DMS53 treated with DMSO at 0.1 percent for 48 hours (cell line): ENCODE measurements at regions not wholly inside any gene's neighbourhood (a gene's known extent, or its start where the extent isn't known, plus 50 kb on each side); places are given as distances from the start of the nearest gene placed in this dataset.

ENCODE experiments used
- DNase-seq: peaks from one replicate; lab custom pipeline; 2025; ENCODE audit not compliant: unreplicated experiment; lab: John Stamatoyannopoulos, UW

GRCh38 chr2:107020392-107020791 is 134.4 kb upstream of the ST6GAL2 start:
- no peak for DNase-seq

DNA sequence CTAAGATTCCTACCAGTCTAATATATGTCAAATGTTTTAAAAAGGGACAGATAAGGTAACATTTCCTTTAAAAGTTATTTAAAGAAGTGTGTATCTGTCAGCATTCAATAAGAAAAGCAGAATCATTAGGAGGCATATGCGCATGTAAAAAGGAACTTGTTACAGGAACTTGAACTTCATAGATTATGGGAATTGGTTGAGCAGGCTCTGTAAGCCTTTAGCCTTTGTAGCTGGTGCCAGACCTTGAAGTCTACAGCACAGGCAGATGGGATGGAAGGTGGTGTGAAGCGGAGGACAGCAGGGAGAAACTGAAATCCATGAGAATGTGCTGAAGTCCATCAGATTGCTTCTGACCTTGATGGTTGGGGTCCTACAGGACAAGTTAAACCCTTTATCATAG is 138.3 kb upstream of the ST6GAL2 start:
- no peak for DNase-seq

DNA sequence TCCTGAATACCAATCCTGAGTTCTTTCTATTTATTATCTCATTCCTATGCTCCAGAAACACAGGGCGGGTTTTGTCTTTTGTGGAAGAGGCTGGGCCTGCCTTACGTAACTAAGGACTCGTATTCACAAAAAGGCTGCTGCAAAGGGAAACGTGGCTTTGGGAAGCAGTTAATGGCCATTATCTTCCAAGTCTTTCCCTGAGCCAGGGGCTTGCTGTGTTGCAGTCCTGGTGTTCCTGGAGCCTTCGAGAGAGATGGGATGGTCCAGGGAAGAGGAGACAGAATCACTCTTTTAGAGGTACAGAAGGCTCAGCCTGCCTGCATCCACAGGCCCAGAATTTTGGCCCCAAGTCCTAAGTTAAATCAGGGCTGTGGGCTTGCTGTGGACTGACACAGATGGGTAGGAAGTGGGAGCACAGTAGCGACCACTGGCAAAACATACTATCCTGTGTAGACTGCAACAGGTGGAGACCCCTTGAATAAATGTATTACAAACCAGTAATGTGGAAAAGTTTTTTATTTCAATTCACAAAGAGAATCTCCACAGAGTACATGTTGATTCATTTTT is 139.4 kb upstream of the ST6GAL2 start:
- DNase-seq = no peak

GRCh38 chr2:107025869-107026380 is 140.0 kb upstream of the ST6GAL2 start:
- no peak for DNase-seq

DNA sequence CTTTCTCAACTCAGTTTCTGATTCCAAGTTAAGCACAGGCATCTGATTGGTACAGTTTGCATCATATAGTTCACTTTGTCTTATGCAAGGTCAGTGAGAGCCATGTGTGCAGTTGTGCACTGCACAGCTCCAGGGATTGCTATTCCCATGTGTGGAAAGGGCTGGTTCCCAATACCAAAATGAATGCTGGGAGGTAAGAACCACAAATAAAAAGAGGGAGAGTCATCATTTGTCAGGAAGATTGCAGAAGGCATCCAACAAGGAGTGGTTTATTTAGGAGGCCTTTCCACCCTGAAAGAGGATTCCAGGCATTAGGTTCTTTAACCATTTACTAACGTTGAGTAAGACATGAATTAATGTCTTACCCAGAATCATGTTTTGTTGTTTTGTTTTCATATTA is 141.2 kb upstream of the ST6GAL2 start:
- DNase-seq = no peak

DNA sequence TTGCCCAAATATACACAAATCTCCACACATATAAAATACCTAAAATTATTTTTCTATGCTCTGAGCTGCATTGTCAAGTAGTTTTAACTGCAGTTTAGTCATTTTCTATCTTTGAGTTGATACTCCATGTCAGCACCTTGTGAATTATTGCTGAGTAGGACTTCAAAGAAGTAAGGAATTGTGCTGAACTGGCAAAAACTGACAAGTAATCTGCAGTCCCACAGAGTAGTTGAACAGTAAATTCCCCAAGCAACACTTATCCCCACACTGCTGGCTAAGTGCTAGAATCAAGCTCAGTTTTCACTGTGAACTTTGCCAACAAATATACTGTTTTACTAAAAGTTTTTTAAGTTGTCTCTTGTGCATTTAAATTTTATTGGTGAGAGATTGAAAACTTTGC is 141.8 kb upstream of the ST6GAL2 start:
- DNase-seq = no peak

GRCh38 chr2:107028661-107029060 is 142.7 kb upstream of the ST6GAL2 start:
- DNase-seq = no peak

DNA sequence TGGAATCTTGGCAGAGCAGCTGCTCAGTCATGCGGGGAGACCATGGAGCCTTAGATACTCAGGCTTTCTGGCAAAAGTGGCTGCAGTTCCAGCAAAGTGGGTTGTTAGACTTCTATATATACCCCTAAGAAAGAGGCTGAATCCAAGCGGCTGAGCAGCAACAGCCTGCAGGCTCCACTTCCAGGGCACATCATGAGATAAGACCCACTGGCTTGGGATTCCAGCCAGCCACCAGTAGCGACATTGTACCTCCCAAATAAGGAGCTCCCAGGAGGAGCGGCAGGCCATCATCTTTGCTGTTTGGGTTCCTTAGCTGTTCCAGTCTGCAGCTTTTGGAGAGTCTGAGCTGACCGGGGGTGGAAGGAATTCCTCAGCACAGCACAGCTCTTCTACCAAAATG is 150.3 kb upstream of the ST6GAL2 start:
- DNase-seq = no peak

DNA sequence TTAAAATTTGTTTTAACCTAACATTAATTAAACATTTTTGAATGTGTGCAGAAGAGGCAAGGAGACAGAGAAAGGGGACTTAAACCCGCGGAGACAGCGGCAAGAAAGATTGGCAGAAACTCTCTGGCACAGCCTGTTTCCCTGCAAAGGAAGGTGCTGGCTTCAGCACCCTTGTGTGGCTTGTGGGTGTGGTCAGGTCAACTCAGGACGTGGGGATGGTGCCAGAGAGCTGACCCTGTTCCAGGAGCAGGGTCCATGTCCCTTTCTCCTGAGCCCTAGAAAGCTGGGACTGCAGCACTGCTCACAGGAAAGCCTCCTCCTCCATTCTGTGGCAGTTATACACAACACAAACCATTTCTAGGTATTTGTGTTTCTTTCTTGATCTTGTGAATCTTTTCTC is 176.2 kb upstream of the ST6GAL2 start:
- peak; percentile 41 for DNase-seq

DNA sequence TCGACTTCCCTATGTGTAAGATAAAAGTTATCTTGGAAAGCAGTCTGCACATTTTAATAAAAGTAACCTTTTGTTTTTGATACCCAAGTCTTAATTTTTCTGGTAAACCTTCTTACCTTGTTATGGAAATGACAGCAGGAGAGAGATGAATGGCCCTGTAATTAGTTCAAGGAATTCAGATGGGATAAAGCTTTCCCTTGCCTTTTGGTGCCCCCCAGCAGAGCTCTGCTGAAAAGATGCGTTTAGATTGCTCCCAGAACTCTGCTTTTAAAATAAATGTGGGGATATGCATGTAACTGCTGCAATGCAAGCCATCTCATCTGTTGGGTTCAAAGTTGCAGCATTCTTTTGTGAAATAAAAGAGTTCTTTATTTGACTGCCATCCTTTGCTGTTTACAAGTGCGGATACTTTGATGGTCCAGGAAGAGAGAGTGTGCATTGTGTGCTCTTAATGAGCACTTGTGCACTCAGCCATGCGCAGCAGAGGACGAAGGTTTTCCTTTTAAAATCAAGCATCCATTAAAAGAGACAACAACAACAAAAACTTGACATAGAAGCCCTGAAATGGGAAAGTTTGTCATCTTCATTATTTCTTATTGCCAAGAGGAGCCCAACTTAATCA is 176.7 kb upstream of the ST6GAL2 start:
- DNase-seq = peak; percentile 84

DNA sequence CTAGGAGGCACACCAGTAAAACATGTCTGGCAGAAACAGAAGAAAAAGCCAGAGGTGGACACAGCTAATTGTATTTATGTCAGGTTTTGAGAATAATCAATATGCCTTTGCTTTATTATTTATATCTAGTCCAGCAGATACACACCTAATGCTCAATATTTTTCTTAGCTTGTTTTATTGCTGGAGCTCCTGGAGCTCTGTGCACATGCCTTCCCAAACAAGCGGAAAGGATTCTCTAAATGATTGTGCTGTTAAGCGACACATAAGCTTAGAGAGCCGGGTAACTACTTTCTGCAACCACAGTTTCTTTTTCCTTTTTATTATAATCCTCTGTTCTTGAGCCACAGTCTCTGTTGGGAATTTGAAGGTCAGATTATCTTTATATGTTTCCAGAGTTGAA is 177.3 kb upstream of the ST6GAL2 start:
- no peak for DNase-seq

- no peak for DNase-seq
Measured at GRCh38 chr2:107064750-107065149, 178.8 kb upstream of the ST6GAL2 start.

- DNase-seq = peak; percentile 76
Measured at GRCh38 chr2:107068069-107068916, 182.3 kb upstream of the ST6GAL2 start.

- no peak for DNase-seq
Measured at GRCh38 chr2:107069890-107070289, 183.9 kb upstream of the ST6GAL2 start.

- no peak for DNase-seq
Measured at GRCh38 chr2:107072150-107072940, 186.4 kb upstream of the ST6GAL2 start.

DNA sequence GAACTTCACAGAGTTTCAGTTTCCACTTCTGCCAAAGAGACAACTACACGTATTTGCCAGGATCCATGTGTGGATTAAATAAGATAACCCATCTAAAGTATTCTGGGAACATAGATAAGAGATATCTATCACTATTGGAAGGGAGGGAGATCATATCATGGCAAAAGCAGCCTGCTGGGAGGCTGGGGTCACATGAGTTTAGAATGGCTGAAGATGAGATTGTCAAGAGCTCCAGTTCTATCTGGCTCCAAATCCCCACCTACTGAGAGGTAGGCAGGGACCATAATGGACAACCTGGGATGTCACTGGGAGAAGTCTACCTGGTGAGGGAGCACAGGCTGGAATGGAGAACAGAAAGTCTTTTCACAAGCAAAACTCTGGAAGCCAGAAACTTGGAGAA is 192.6 kb upstream of the ST6GAL2 start:
- DNase-seq = no peak

- no peak for DNase-seq
Measured at GRCh38 chr2:107086497-107086896, 200.5 kb upstream of the ST6GAL2 start.

GRCh38 chr2:107088156-107088555 is 202.2 kb upstream of the ST6GAL2 start:
- no peak for DNase-seq

- DNase-seq = no peak
Measured at GRCh38 chr2:107091163-107091864, 205.3 kb upstream of the ST6GAL2 start.

DNA sequence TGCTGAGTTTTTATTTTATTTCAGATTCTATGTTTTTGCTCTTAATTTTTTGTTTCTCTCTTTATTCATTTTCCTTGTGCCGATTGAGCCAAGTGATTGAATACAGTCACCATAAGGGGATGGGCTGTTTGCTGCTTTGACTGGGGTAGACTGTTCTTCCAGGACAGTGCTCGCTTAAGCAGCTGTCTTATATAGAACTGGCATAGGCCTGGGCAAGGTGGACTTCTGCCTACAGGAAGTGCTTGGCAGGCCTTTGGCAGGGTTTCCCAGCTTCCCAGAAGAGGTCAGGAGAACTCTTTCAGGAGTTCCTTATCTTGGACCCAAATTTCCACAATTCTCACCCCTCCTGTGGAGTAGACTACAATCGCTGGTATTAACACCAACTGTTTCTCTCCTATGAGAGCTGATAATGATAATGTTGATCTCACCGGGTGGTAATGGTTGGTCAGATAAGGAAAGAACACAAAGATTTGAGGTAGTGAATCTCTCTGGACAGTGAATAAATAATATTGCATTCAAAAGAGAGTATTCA is 207.5 kb upstream of the ST6GAL2 start:
- no peak for DNase-seq
